GM12878 (cell line): ENCODE measurements at regions not wholly inside any gene's neighbourhood (a gene's known extent, or its start where the extent isn't known, plus 50 kb on each side); places are given as distances from the start of the nearest gene placed in this dataset.

Experiments used
- ATAC-seq: fragments of 200-7000 bp; cut with Tn5 transposase; 3 replicates; pipeline ENCODE4 v1.9.1; 2020; ENCODE audit warnings: mild to moderate bottlenecking, moderate library complexity
- BruUV-seq: library from RNA; stranded (reverse); fragments of 400-500 nt; replicated peaks from 2 replicates; lab custom pipeline; 2021; lab: Mats Ljungman, UMichigan
- CTCF ChIA-PET: fragments of 300-600 bp; sonication (Branson Sonifier 250); formaldehyde crosslinking; extraction: SDS; loops from one replicate; lab custom pipeline; 2021; ENCODE audit warnings: inconsistent platforms; lab: Yijun Ruan, JAX
- POLR2A ChIA-PET: fragments of 350-600 bp; formaldehyde crosslinking; extraction: SDS; loops from one replicate; lab custom pipeline; 2021; ENCODE audit warnings: inconsistent platforms; lab: Charles Lee
- RAD21 ChIA-PET: fragments of 300-600 bp; sonication (Branson Sonifier 250); formaldehyde crosslinking; loops from one replicate; lab custom pipeline; 2023; ENCODE audit warnings: antibody characterized with exemption; ENCODE audit not compliant: unreplicated experiment; lab: Charles Lee
- SMC1A ChIA-PET: fragments of 300-600 bp; sonication (Branson Sonifier 250); formaldehyde crosslinking; loops from one replicate; lab custom pipeline; 2023; ENCODE audit not compliant: unreplicated experiment, uncharacterized antibody; lab: Charles Lee
- DNase-seq: peaks from one replicate; pipeline ENCODE4 v3.0.0-alpha.2; 2011; ENCODE audit warnings: low read depth, low spot score
- FAIRE-seq: peaks from 3 replicates; lab custom pipeline; 2011; peaks lifted over from hg19 to GRCh38; lab: Jason Lieb, UNC
- H2AFZ ChIP-seq: 2 replicates; pipeline ENCODE4 v1.6.0; 2011; ENCODE audit warnings: low read depth, low read length, control low read depth; ENCODE audit not compliant: control insufficient read depth
- H3K27ac ChIP-seq: 2 replicates; pipeline ENCODE4 v1.5.1; 2011; ENCODE audit warnings: control low read depth; ENCODE audit not compliant: control insufficient read depth, insufficient read depth
- H3K27me3 ChIP-seq, 2 experiments: replicated peaks in 1 of 2; 2 replicates each; pipeline versions ENCODE4 v1.6.0 to v1.6.1; 2011; ENCODE audit warnings: low read length in 1 of 2; ENCODE audit not compliant: control insufficient read depth in 2 of 2, insufficient read depth in 2 of 2
- H3K36me3 ChIP-seq, 2 experiments: 2 replicates each; pipeline ENCODE4 v1.5.1; 2011; ENCODE audit warnings: low read length in 1 of 2; ENCODE audit not compliant: control insufficient read depth in 2 of 2, insufficient read depth in 2 of 2
- H3K4me1 ChIP-seq: 2 replicates; pipeline ENCODE4 v1.6.1; 2011; ENCODE audit warnings: mild to moderate bottlenecking, low read length, moderate library complexity, mixed read lengths; ENCODE audit not compliant: control insufficient read depth, insufficient read depth
- H3K4me2 ChIP-seq: 2 replicates; pipeline ENCODE4 v1.6.0; 2011; ENCODE audit warnings: control low read depth; ENCODE audit not compliant: control insufficient read depth, insufficient read depth
- H3K4me3 ChIP-seq: fragments of 200-600 bp; sonication (generic); 2 replicates; pipeline ENCODE4 v1.5.1; 2016
- H3K79me2 ChIP-seq: 2 replicates; pipeline ENCODE4 v1.6.0; 2011; ENCODE audit warnings: low read length; ENCODE audit not compliant: control insufficient read depth, insufficient read depth
- H3K9ac ChIP-seq: 2 replicates; pipeline ENCODE4 v1.8.0; 2011; ENCODE audit warnings: low read length, control low read depth, mixed read lengths; ENCODE audit not compliant: control insufficient read depth, insufficient read depth
- H3K9me3 ChIP-seq: replicated peaks from 3 replicates; pipeline ENCODE4 v1.5.1; 2011; ENCODE audit warnings: mild to moderate bottlenecking, low read length; ENCODE audit not compliant: control insufficient read depth, insufficient read depth
- H4K20me1 ChIP-seq: 2 replicates; pipeline ENCODE4 v1.6.0; 2011; ENCODE audit not compliant: control insufficient read depth, insufficient read depth
- JUND ChIP-seq: IDR thresholded peaks from 2 replicates; pipeline ENCODE4 v1.6.1; 2012; ENCODE audit warnings: low read depth, mild to moderate bottlenecking, low read length, improper control_type of control experiment, moderate library complexity
- RAD21 ChIP-seq: IDR thresholded peaks from 2 replicates; pipeline ENCODE4 v1.6.1; 2011; ENCODE audit warnings: mild to moderate bottlenecking, low read depth, low read length, moderate library complexity; ENCODE audit not compliant: insufficient read depth
- RBBP5 ChIP-seq: fragments of 200-600 bp; sonication (generic); conservative IDR thresholded peaks from 2 replicates; pipeline ENCODE4 v1.6.1; 2016
- RELB ChIP-seq: fragments of 450-650 bp; IDR thresholded peaks from 2 replicates; pipeline ENCODE4 v1.6.1; 2017; ENCODE audit warnings: low read depth, mild to moderate bottlenecking, moderate library complexity
- WRNIP1 ChIP-seq: IDR thresholded peaks from 2 replicates; pipeline ENCODE4 v1.6.1; 2011; ENCODE audit warnings: low read depth, low read length, improper control_type of control experiment, borderline replicate concordance
- ZBED1 ChIP-seq: IDR thresholded peaks from 2 replicates; pipeline ENCODE4 v1.6.1; 2016; ENCODE audit warnings: borderline replicate concordance
- ZBTB4 ChIP-seq: fragments of 450-650 bp; formaldehyde crosslinking; IDR thresholded peaks from 2 replicates; pipeline ENCODE4 v1.4.0; 2022; ENCODE audit warnings: mild to moderate bottlenecking, moderate library complexity
- WGBS: methylation state at CpG from one replicate; pipeline ENCODE4 v1.1.6; 2016; ENCODE audit warnings: low lambda C conversion rate; ENCODE audit not compliant: insufficient replicate concordance, insufficient coverage; ENCODE audit errors: missing lambda C conversion rate; 5-methylcytosine and 5-hydroxymethylcytosine counted together
- in situ Hi-C: fragments of 300-500 bp; cut with MboI; formaldehyde crosslinking; loops from 9 replicates; pipeline ENCODE4 v1.14.3; 2018; ENCODE audit warnings: mixed read lengths
- intact Hi-C: fragments of 100-400 bp; cut with micrococcal nuclease; formaldehyde crosslinking; loops from one replicate; pipeline ENCODE4 v1.14.2; 2022; ENCODE audit not compliant: unreplicated experiment

GRCh38 chr2:183752571-183752970, 628.3 kb downstream of the NUP35 start:
- Histone ChIP-seq H3K4me1 (no peaks in the 10 kb centered on the region), H2AFZ (no peak overlapping the region), H3K27me3 (no peaks in the 10 kb centered on the region), H3K79me2 (no peaks in the 10 kb centered on the region), H3K27ac (no peak overlapping the region), H3K4me2 (no peak overlapping the region), H3K9ac (no peak overlapping the region), H4K20me1 (no peaks in the 10 kb centered on the region)
- intact Hi-C loops: no loop called here
- ATAC-seq (no peak), FAIRE-seq (no peak), DNase-seq (no peak)
- WGBS: 16% methylated on average over 3 of the region's 3 CpGs
- CTCF ChIA-PET: no interaction called here
- SMC1A ChIA-PET: no interaction called here
- TF ChIP-seq RBBP5 (no peak), WRNIP1 (no peak), RAD21 (0 out of 2 replicates have a peak, but pooled peaks have one; percentile 3), ZBTB4 (CRISPR knock-in tag) (no peak), ZBED1 (no peak), RELB (no peak), JUND (no peak)
- TF ChIP-seq, all 136 proteins: peak for 1
- RAD21 ChIA-PET: no interaction called here
- POLR2A ChIA-PET: no interaction called here
- in situ Hi-C loops: no loop called here
- no peak overlapping the region for H3K4me3 ChIP-seq
- no peaks in the 10 kb centered on the region for H3K9me3 ChIP-seq
- no TSS peak for BruUV-seq
- H3K36me3 ChIP-seq: no peaks in the 10 kb centered on the region
